ENCODE measurements at regions not wholly inside any gene's neighbourhood (a gene's known extent, or its start where the extent isn't known, plus 50 kb on each side); places are given as distances from the start of the nearest gene placed in this dataset.

DNA sequence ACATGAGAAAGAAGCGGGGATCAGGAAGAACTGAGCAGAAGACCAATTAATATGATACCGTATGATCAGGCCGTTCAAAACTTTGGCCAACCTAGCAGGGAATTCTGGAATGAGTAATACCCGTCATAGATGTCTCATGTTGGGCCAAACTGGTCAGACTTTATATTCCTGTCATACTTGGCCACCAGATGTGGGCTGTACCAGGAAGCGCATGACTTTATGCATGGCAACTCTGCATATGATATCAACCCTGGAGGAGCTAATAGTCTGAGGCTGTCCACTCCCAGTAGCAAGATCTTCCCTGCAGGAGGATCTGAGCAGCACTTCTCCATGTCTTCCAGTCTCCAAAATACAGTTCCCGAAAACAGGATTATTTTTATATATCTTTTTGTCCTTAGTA, 68.5 kb upstream of the NAA35 start:
- no peak for TF ChIP-seq POLR2A (IDR thresholded peaks at IDR 0.05; ENCODE audit: low read length)
- TF ChIP-seq GATA1 (IDR thresholded peaks at IDR 0.05; ENCODE audit: low read depth, low read length): no peak

Measured in erythroblast (primary cell).